Uterus (tissue), 2 donors: ENCODE measurements at regions not wholly inside any gene's neighbourhood (a gene's known extent, or its start where the extent isn't known, plus 50 kb on each side); places are given as distances from the start of the nearest gene placed in this dataset.

Experiments used
- CTCF ChIP-seq, 4 experiments: fragments of 200-600 bp in 2 of 4; fragments of 450-650 bp in 2 of 4; sonication (generic) in 2 of 4; IDR thresholded peaks; one replicate each; pipeline ENCODE4 v1.5.1; 2016 to 2019; ENCODE audit warnings: antibody characterized with exemption in 4 of 4, mild to moderate bottlenecking in 2 of 4, moderate library complexity in 1 of 4
- POLR2A ChIP-seq, 2 donors: fragments of 450-650 bp; IDR thresholded peaks; one replicate each; pipeline ENCODE4 v1.6.1; 2016; ENCODE audit warnings: antibody characterized with exemption in 2 of 2, mild to moderate bottlenecking in 1 of 2, moderate library complexity in 1 of 2

GRCh38 chrX:101749436-101749835 lies 89.8 kb upstream of the ARMCX2 start:
- TF ChIP-seq CTCF (IDR thresholded peaks at IDR 0.05), result no peak
- no peak for TF ChIP-seq POLR2A (IDR thresholded peaks at IDR 0.05)
